GM12878 (cell line): ENCODE measurements at regions not wholly inside any gene's neighbourhood (a gene's known extent, or its start where the extent isn't known, plus 50 kb on each side); places are given as distances from the start of the nearest gene placed in this dataset.

ENCODE experiments used
- ATAC-seq: fragments of 200-7000 bp; cut with Tn5 transposase; 3 replicates; pipeline ENCODE4 v1.9.1; 2020; ENCODE audit warnings: mild to moderate bottlenecking, moderate library complexity
- BruUV-seq: library from RNA; stranded (reverse); fragments of 400-500 nt; replicated peaks from 2 replicates; lab custom pipeline; 2021; lab: Mats Ljungman, UMichigan
- CTCF ChIA-PET: fragments of 300-600 bp; sonication (Branson Sonifier 250); formaldehyde crosslinking; extraction: SDS; loops from one replicate; lab custom pipeline; 2021; ENCODE audit warnings: inconsistent platforms; lab: Yijun Ruan, JAX
- POLR2A ChIA-PET: fragments of 350-600 bp; formaldehyde crosslinking; extraction: SDS; loops from one replicate; lab custom pipeline; 2021; ENCODE audit warnings: inconsistent platforms; lab: Charles Lee
- RAD21 ChIA-PET: fragments of 300-600 bp; sonication (Branson Sonifier 250); formaldehyde crosslinking; loops from one replicate; lab custom pipeline; 2023; ENCODE audit warnings: antibody characterized with exemption; ENCODE audit not compliant: unreplicated experiment; lab: Charles Lee
- SMC1A ChIA-PET: fragments of 300-600 bp; sonication (Branson Sonifier 250); formaldehyde crosslinking; loops from one replicate; lab custom pipeline; 2023; ENCODE audit not compliant: unreplicated experiment, uncharacterized antibody; lab: Charles Lee
- DNase-seq: peaks from one replicate; pipeline ENCODE4 v3.0.0-alpha.2; 2011; ENCODE audit warnings: low read depth, low spot score
- FAIRE-seq: peaks from 3 replicates; lab custom pipeline; 2011; peaks lifted over from hg19 to GRCh38; lab: Jason Lieb, UNC
- H2AFZ ChIP-seq: 2 replicates; pipeline ENCODE4 v1.6.0; 2011; ENCODE audit warnings: low read depth, low read length, control low read depth; ENCODE audit not compliant: control insufficient read depth
- H3K27ac ChIP-seq: 2 replicates; pipeline ENCODE4 v1.5.1; 2011; ENCODE audit warnings: control low read depth; ENCODE audit not compliant: control insufficient read depth, insufficient read depth
- H3K27me3 ChIP-seq, 2 experiments: replicated peaks in 1 of 2; 2 replicates each; pipeline versions ENCODE4 v1.6.0 to v1.6.1; 2011; ENCODE audit warnings: low read length in 1 of 2; ENCODE audit not compliant: control insufficient read depth in 2 of 2, insufficient read depth in 2 of 2
- H3K36me3 ChIP-seq, 2 experiments: 2 replicates each; pipeline ENCODE4 v1.5.1; 2011; ENCODE audit warnings: low read length in 1 of 2; ENCODE audit not compliant: control insufficient read depth in 2 of 2, insufficient read depth in 2 of 2
- H3K4me1 ChIP-seq: 2 replicates; pipeline ENCODE4 v1.6.1; 2011; ENCODE audit warnings: mild to moderate bottlenecking, low read length, moderate library complexity, mixed read lengths; ENCODE audit not compliant: control insufficient read depth, insufficient read depth
- H3K4me2 ChIP-seq: 2 replicates; pipeline ENCODE4 v1.6.0; 2011; ENCODE audit warnings: control low read depth; ENCODE audit not compliant: control insufficient read depth, insufficient read depth
- H3K4me3 ChIP-seq: fragments of 200-600 bp; sonication (generic); 2 replicates; pipeline ENCODE4 v1.5.1; 2016
- H3K79me2 ChIP-seq: 2 replicates; pipeline ENCODE4 v1.6.0; 2011; ENCODE audit warnings: low read length; ENCODE audit not compliant: control insufficient read depth, insufficient read depth
- H3K9ac ChIP-seq: 2 replicates; pipeline ENCODE4 v1.8.0; 2011; ENCODE audit warnings: low read length, control low read depth, mixed read lengths; ENCODE audit not compliant: control insufficient read depth, insufficient read depth
- H3K9me3 ChIP-seq: replicated peaks from 3 replicates; pipeline ENCODE4 v1.5.1; 2011; ENCODE audit warnings: mild to moderate bottlenecking, low read length; ENCODE audit not compliant: control insufficient read depth, insufficient read depth
- H4K20me1 ChIP-seq: 2 replicates; pipeline ENCODE4 v1.6.0; 2011; ENCODE audit not compliant: control insufficient read depth, insufficient read depth
- BMI1 ChIP-seq: fragments of 450-650 bp; IDR thresholded peaks from 2 replicates; pipeline ENCODE4 v1.6.1; 2016; ENCODE audit warnings: mild to moderate bottlenecking, moderate library complexity, borderline replicate concordance
- CBX5 ChIP-seq: sonication (generic); IDR thresholded peaks from 2 replicates; pipeline ENCODE4 v1.6.1; 2016; ENCODE audit warnings: low read depth, moderate library complexity, mild to moderate bottlenecking, inconsistent platforms
- CREM ChIP-seq: IDR thresholded peaks from 2 replicates; pipeline ENCODE4 v1.6.1; 2014; ENCODE audit warnings: antibody characterized with exemption, low read depth
- EED ChIP-seq: sonication (generic); IDR thresholded peaks from 2 replicates; pipeline ENCODE4 v1.6.1; 2016; ENCODE audit warnings: antibody characterized with exemption, low read depth
- ELK1 ChIP-seq: IDR thresholded peaks from 2 replicates; pipeline ENCODE4 v1.6.1; 2012; ENCODE audit warnings: low read depth, low read length, improper control_type of control experiment
- EP300 ChIP-seq, 2 experiments: fragments of 150-350 bp in 1 of 2; IDR thresholded peaks; 2 replicates each; pipeline ENCODE4 v1.6.1; 2011 to 2012; ENCODE audit warnings: low read depth in 2 of 2, low read length in 2 of 2, borderline replicate concordance in 1 of 2, improper control_type of control experiment in 1 of 2, inconsistent platforms in 1 of 2; ENCODE audit not compliant: control insufficient read depth in 1 of 2
- GABPA ChIP-seq: IDR thresholded peaks from 2 replicates; pipeline ENCODE4 v1.6.1; 2014; ENCODE audit warnings: antibody characterized with exemption, low read depth, mild to moderate bottlenecking, inconsistent platforms
- IKZF1 ChIP-seq: fragments of 450-650 bp; conservative IDR thresholded peaks from 2 replicates; pipeline ENCODE4 v1.6.1; 2017; ENCODE audit warnings: antibody characterized with exemption, mild to moderate bottlenecking
- IRF4 ChIP-seq: IDR thresholded peaks from 2 replicates; pipeline ENCODE4 v1.6.1; 2011; ENCODE audit warnings: low read depth, low read length
- KLF5 ChIP-seq: fragments of 450-650 bp; IDR thresholded peaks from 2 replicates; pipeline ENCODE4 v1.6.1; 2014; ENCODE audit warnings: mild to moderate bottlenecking; ENCODE audit not compliant: partially characterized antibody
- PKNOX1 ChIP-seq: fragments of 450-650 bp; IDR thresholded peaks from 2 replicates; pipeline ENCODE4 v1.6.1; 2016; ENCODE audit warnings: mild to moderate bottlenecking
- SIX5 ChIP-seq: IDR thresholded peaks from 2 replicates; pipeline ENCODE4 v1.6.1; 2011; ENCODE audit warnings: mild to moderate bottlenecking, low read depth, low read length, moderate library complexity; ENCODE audit not compliant: severe bottlenecking
- SMAD5 ChIP-seq: IDR thresholded peaks from 2 replicates; pipeline ENCODE4 v1.6.1; 2016; ENCODE audit warnings: antibody characterized with exemption, low read depth
- SREBF2 ChIP-seq: IDR thresholded peaks from 2 replicates; pipeline ENCODE4 v1.6.1; 2012; ENCODE audit warnings: mild to moderate bottlenecking, low read length
- STAT1 ChIP-seq: fragments of 450-650 bp; conservative IDR thresholded peaks from 2 replicates; pipeline ENCODE4 v1.6.1; 2014; ENCODE audit warnings: antibody characterized with exemption, mild to moderate bottlenecking
- TCF7 ChIP-seq: IDR thresholded peaks from 2 replicates; pipeline ENCODE4 v1.6.1; 2014; ENCODE audit warnings: antibody characterized with exemption, borderline replicate concordance
- ZNF274 ChIP-seq: IDR thresholded peaks from one replicate; pipeline ENCODE4 v1.8.0; 2011; ENCODE audit not compliant: insufficient read length, insufficient read depth
- ZSCAN29 ChIP-seq: fragments of 450-650 bp; IDR thresholded peaks from 2 replicates; pipeline ENCODE4 v1.6.1; 2017; ENCODE audit warnings: mild to moderate bottlenecking, moderate library complexity
- WGBS: methylation state at CpG from one replicate; pipeline ENCODE4 v1.1.6; 2016; ENCODE audit warnings: low lambda C conversion rate; ENCODE audit not compliant: insufficient replicate concordance, insufficient coverage; ENCODE audit errors: missing lambda C conversion rate; 5-methylcytosine and 5-hydroxymethylcytosine counted together
- in situ Hi-C: fragments of 300-500 bp; cut with MboI; formaldehyde crosslinking; loops from 9 replicates; pipeline ENCODE4 v1.14.3; 2018; ENCODE audit warnings: mixed read lengths
- intact Hi-C: fragments of 100-400 bp; cut with micrococcal nuclease; formaldehyde crosslinking; loops from one replicate; pipeline ENCODE4 v1.14.2; 2022; ENCODE audit not compliant: unreplicated experiment

GRCh38 chr10:105840288-105840770, 1199.2 kb downstream of the SORCS3 start:
- Histone ChIP-seq H3K9ac (no peak overlapping the region), H3K27me3 (no peaks in the 10 kb centered on the region), H3K4me1 (peaks cover 2% of the 10 kb centered on the region; the same call in 1 of the 2 replicates), H3K79me2 (no peaks in the 10 kb centered on the region), H2AFZ (peak overlapping the region; percentile 51), H4K20me1 (no peaks in the 10 kb centered on the region), H3K36me3 (no peaks in the 10 kb centered on the region), H3K9me3 (no peaks in the 10 kb centered on the region), H3K4me3 (no peak overlapping the region), H3K27ac (no peak overlapping the region), H3K4me2 (peak overlapping the region; percentile 13; the same call in 1 of the 2 replicates)
- POLR2A ChIA-PET = no interaction called here
- in situ Hi-C loops = no loop called here
- CTCF ChIA-PET = no interaction called here
- TF ChIP-seq IKZF1 (no peak), ZSCAN29 (peak; percentile 85)
- no TSS peak for BruUV-seq
- intact Hi-C loops = no loop called here
- DNase-seq (no peak), FAIRE-seq (peak; percentile 35), ATAC-seq (no peak)
- WGBS = 29% methylated on average over 6 of the region's 6 CpGs
- SMC1A ChIA-PET = interaction anchor here (1.2 to 1.3 kb wide), 2 partner anchors 11 to 13 kb away, joined by 4 read pairs; no protein-coding TSS in a partner anchor
- RAD21 ChIA-PET = interaction anchor here (1.1 kb wide), 1 partner anchor 10 kb away, joined by 3 read pairs; no protein-coding TSS in a partner anchor

- no peak overlapping the region for H3K9ac ChIP-seq
- peak overlapping the region; percentile 77 for H2AFZ ChIP-seq
- no peak for FAIRE-seq
- in situ Hi-C loops (no loop called here), intact Hi-C loops (no loop called here)
- WGBS = 21% methylated on average over 2 of the region's 2 CpGs
- ChIA-PET RAD21 (interaction anchor here (1.1 kb wide), 1 partner anchor 37 kb away, joined by 4 read pairs; no protein-coding TSS in a partner anchor), CTCF (no interaction called here), SMC1A (interaction anchor here (0.7 to 2.4 kb wide), 6 partner anchors 8 to 80 kb away, joined by 3 to 18 read pairs (median 3); no protein-coding TSS in a partner anchor), POLR2A (interaction anchor here (1.4 kb wide), 1 partner anchor 12 kb away, joined by 3 read pairs; no protein-coding TSS in a partner anchor)
- no peaks in the 10 kb centered on the region for H3K9me3 ChIP-seq
- peak overlapping the region; percentile 69 for H3K4me2 ChIP-seq
- ATAC-seq = no peak
- no peaks in the 10 kb centered on the region for H3K36me3 ChIP-seq
- no peak overlapping the region for H3K27ac ChIP-seq
- BruUV-seq = no TSS peak
- H3K27me3 ChIP-seq = no peaks in the 10 kb centered on the region
- H3K4me1 ChIP-seq = no peaks in the 10 kb centered on the region
- no peak for DNase-seq
- H3K4me3 ChIP-seq = peak overlapping the region; percentile 15; the same call in 1 of the 2 replicates
- no peaks in the 10 kb centered on the region for H3K79me2 ChIP-seq
- H4K20me1 ChIP-seq = no peaks in the 10 kb centered on the region
- no peak for TF ChIP-seq GABPA
- TF ChIP-seq BMI1 = no peak
- no peak for TF ChIP-seq ZNF274
- TF ChIP-seq PKNOX1 = no peak
- TF ChIP-seq SIX5 = no peak
- no peak for TF ChIP-seq KLF5
- TF ChIP-seq EP300 (IDR thresholded peaks at IDR 0.05; ENCODE audit: borderline replicate concordance in 1 of 2, control insufficient read depth in 1 of 2, low read depth in 2 of 2, low read length in 2 of 2) = no peak
- no peak for TF ChIP-seq IRF4
- TF ChIP-seq ELK1 = no peak
- TF ChIP-seq TCF7 = no peak
- no peak for TF ChIP-seq SMAD5
- TF ChIP-seq CBX5 = no peak
- TF ChIP-seq EED = no peak
- no peak for TF ChIP-seq CREM
- TF ChIP-seq SREBF2 = no peak
- TF ChIP-seq STAT1 = no peak
Measured at GRCh38 chr10:105838392-105838791, 1197.3 kb downstream of the SORCS3 start.
